SK-N-SH treated with all-trans-retinoic acid at 6 μM for 48 hours (cell line): ENCODE measurements at regions not wholly inside any gene's neighbourhood (a gene's known extent, or its start where the extent isn't known, plus 50 kb on each side); places are given as distances from the start of the nearest gene placed in this dataset.

Experiments
- ATAC-seq: fragments of 200-7000 bp; cut with Tn5 transposase; 3 replicates; pipeline ENCODE4 v1.9.1; 2020; ENCODE audit warnings: mild to moderate bottlenecking, moderate library complexity
- ARNTL ChIP-seq: fragments of 450-650 bp; formaldehyde crosslinking; IDR thresholded peaks from 2 replicates; pipeline ENCODE4 v1.5.0; 2020; ENCODE audit warnings: low read depth, mild to moderate bottlenecking, moderate library complexity, borderline replicate concordance
- GLIS3 ChIP-seq: fragments of 250-450 bp; sonication (Bioruptor Pico); IDR thresholded peaks from 2 replicates; pipeline ENCODE4 v1.5.0; 2020; ENCODE audit warnings: mild to moderate bottlenecking, moderate library complexity
- ISL1 ChIP-seq: fragments of 250-450 bp; sonication (Bioruptor Pico); IDR thresholded peaks from 2 replicates; pipeline ENCODE4 v2.1.2; 2022; ENCODE audit warnings: mild to moderate bottlenecking, moderate library complexity
- OSR1 ChIP-seq: fragments of 250-450 bp; sonication (Bioruptor Pico); IDR thresholded peaks from 2 replicates; pipeline ENCODE4 v1.8.0; 2022; ENCODE audit warnings: moderate library complexity, mild to moderate bottlenecking, inconsistent platforms
- PPARA ChIP-seq: fragments of 250-450 bp; sonication (Bioruptor Pico); IDR thresholded peaks from 2 replicates; pipeline ENCODE4 v1.5.0; 2020; ENCODE audit warnings: mild to moderate bottlenecking, borderline replicate concordance
- SNAI2 ChIP-seq: fragments of 250-450 bp; sonication (Bioruptor Pico); IDR thresholded peaks from 2 replicates; pipeline ENCODE4 v1.5.0; 2020; ENCODE audit warnings: mild to moderate bottlenecking, moderate library complexity
- TCF4 ChIP-seq: fragments of 250-450 bp; sonication (Bioruptor Pico); IDR thresholded peaks from 2 replicates; pipeline ENCODE4 v1.8.0; 2021; ENCODE audit warnings: mild to moderate bottlenecking, moderate library complexity, borderline replicate concordance
- TOX ChIP-seq: fragments of 250-450 bp; sonication (Bioruptor Pico); IDR thresholded peaks from 2 replicates; pipeline ENCODE4 v1.8.0; 2021; ENCODE audit warnings: mild to moderate bottlenecking, moderate library complexity, borderline replicate concordance
- ZC3H10 ChIP-seq: fragments of 250-450 bp; sonication (Bioruptor Pico); IDR thresholded peaks from 2 replicates; pipeline ENCODE4 v1.5.1; 2021; ENCODE audit warnings: mild to moderate bottlenecking, moderate library complexity
- ZFP3 ChIP-seq: fragments of 250-450 bp; sonication (Bioruptor Pico); IDR thresholded peaks from 2 replicates; pipeline ENCODE4 v1.5.0; 2020; ENCODE audit warnings: mild to moderate bottlenecking, moderate library complexity
- ZFP30 ChIP-seq: fragments of 450-650 bp; formaldehyde crosslinking; IDR thresholded peaks from 2 replicates; pipeline ENCODE4 v1.5.0; 2022; ENCODE audit warnings: mild to moderate bottlenecking, moderate library complexity
- ZNF565 ChIP-seq: fragments of 450-650 bp; formaldehyde crosslinking; conservative IDR thresholded peaks from 2 replicates; pipeline ENCODE4 v1.5.0; 2020; ENCODE audit warnings: low read depth, mild to moderate bottlenecking, moderate library complexity
- TF ChIP-seq, protein P1 (sequence below): fragments of 250-450 bp; sonication (Bioruptor Pico); IDR thresholded peaks from 2 replicates; pipeline ENCODE4 v1.8.0; 2021; ENCODE audit warnings: low read depth, mild to moderate bottlenecking, moderate library complexity, borderline replicate concordance
- TF ChIP-seq, protein P2 (sequence below): fragments of 250-450 bp; sonication (Bioruptor Pico); IDR thresholded peaks from 2 replicates; pipeline ENCODE4 v1.5.1; 2021; ENCODE audit warnings: mild to moderate bottlenecking, moderate library complexity
- TF ChIP-seq, protein P3 (sequence below): fragments of 250-450 bp; sonication (Bioruptor Pico); IDR thresholded peaks from 2 replicates; pipeline ENCODE4 v1.5.0; 2020; ENCODE audit warnings: mild to moderate bottlenecking, moderate library complexity
- TF ChIP-seq, protein P4 (sequence below): fragments of 250-450 bp; sonication (Bioruptor Pico); IDR thresholded peaks from 2 replicates; pipeline ENCODE4 v1.5.1; 2020; ENCODE audit warnings: low read depth, mild to moderate bottlenecking, moderate library complexity

DNA sequence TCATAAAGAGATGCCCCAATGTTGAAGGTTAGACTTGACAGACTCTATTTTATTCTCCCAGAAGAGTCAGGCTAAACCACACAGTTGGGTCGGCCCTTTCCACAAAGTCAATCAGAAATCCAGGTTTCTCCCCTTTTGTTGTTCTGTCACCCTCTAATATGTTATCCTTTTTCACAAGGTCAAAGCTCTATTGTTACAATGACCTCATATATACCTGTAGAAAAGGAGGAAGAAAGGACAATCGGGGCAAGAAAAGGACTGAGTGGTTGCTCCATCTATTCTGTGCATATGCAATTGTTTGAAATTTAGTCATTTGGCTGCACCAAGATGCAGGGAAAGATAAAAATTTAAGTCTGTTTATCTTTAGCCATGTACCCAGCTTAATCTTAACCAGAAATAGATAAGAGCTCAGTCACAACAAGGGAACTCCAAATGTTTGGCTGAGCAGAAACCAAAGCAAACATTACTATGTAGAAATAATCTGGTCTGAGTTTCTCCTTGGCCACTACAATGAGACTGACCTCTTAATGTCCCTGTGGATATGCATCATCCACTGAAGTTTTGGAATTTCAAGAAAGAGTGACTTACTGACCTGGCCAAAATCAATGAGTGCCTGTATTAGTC is 503.7 kb downstream of the GALC start:
- TF ChIP-seq, protein P1, sequence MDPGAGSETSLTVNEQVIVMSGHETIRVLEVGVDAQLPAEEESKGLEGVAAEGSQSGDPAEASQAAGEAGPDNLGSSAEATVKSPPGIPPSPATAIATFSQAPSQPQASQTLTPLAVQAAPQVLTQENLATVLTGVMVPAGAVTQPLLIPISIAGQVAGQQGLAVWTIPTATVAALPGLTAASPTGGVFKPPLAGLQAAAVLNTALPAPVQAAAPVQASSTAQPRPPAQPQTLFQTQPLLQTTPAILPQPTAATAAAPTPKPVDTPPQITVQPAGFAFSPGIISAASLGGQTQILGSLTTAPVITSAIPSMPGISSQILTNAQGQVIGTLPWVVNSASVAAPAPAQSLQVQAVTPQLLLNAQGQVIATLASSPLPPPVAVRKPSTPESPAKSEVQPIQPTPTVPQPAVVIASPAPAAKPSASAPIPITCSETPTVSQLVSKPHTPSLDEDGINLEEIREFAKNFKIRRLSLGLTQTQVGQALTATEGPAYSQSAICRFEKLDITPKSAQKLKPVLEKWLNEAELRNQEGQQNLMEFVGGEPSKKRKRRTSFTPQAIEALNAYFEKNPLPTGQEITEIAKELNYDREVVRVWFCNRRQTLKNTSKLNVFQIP (CRISPR knock-in tag) = no peak
- no peak for TF ChIP-seq OSR1 (CRISPR knock-in tag)
- TF ChIP-seq, protein P2, sequence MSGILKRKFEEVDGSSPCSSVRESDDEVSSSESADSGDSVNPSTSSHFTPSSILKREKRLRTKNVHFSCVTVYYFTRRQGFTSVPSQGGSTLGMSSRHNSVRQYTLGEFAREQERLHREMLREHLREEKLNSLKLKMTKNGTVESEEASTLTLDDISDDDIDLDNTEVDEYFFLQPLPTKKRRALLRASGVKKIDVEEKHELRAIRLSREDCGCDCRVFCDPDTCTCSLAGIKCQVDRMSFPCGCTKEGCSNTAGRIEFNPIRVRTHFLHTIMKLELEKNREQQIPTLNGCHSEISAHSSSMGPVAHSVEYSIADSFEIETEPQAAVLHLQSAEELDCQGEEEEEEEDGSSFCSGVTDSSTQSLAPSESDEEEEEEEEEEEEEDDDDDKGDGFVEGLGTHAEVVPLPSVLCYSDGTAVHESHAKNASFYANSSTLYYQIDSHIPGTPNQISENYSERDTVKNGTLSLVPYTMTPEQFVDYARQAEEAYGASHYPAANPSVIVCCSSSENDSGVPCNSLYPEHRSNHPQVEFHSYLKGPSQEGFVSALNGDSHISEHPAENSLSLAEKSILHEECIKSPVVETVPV (CRISPR knock-in tag) = no peak
- TF ChIP-seq, all 23 proteins: peak for 0
- no peak for ATAC-seq

DNA sequence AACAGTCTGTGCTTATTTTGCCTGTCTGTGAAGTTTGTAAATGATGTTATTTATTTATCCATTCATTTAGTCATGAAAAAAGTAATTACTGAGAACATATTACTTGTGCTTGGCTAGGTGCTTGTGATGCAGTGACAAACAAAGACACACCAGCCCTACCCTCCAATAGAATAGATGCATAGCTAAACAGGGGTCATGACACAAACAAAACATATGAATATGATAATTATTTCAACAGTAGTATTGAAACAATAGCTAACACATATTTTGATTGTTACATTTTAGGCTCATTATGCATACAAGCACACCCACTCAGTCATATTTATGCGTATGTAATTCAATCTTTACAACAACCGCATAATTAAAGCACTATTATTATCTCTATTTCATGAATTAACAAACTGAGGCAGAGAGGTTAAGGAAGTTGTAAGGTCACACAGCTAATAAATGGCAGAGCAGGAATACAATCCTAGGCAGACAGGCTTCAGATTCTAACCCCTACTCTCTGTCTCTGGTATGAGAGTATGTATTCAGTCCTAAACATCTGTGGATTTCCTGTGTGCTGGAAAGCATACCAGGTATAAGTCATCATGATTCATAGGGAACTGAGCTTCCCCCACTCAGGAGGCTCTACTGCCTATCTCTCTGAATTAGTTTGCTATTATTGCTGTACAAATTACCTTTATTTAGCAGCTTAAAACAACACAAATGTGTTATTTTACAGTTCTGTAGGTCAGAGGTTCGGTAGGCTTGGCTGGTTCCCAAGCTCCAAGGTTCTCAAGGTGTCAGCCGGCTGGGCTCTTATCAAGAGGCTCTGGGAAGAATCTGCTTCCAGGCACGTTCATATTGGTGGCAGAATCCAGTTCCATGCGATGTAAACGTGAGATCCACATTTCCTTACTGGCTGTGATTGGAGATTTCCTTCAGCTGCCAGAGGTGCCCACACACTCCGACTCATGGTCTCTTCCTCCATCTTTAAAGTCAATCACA is 509.4 kb downstream of the GALC start:
- TF ChIP-seq ZFP3 (CRISPR knock-in tag) (no peak), GLIS3 (CRISPR knock-in tag) (no peak), ISL1 (CRISPR knock-in tag) (no peak), ZFP30 (CRISPR knock-in tag) (no peak), ZNF565 (CRISPR knock-in tag) (no peak), ZC3H10 (CRISPR knock-in tag) (no peak), PPARA (CRISPR knock-in tag) (no peak), SNAI2 (CRISPR knock-in tag) (no peak), OSR1 (CRISPR knock-in tag) (no peak), TOX (no peak), TCF4 (CRISPR knock-in tag) (no peak), ARNTL (CRISPR knock-in tag) (no peak)
- TF ChIP-seq, protein P3, sequence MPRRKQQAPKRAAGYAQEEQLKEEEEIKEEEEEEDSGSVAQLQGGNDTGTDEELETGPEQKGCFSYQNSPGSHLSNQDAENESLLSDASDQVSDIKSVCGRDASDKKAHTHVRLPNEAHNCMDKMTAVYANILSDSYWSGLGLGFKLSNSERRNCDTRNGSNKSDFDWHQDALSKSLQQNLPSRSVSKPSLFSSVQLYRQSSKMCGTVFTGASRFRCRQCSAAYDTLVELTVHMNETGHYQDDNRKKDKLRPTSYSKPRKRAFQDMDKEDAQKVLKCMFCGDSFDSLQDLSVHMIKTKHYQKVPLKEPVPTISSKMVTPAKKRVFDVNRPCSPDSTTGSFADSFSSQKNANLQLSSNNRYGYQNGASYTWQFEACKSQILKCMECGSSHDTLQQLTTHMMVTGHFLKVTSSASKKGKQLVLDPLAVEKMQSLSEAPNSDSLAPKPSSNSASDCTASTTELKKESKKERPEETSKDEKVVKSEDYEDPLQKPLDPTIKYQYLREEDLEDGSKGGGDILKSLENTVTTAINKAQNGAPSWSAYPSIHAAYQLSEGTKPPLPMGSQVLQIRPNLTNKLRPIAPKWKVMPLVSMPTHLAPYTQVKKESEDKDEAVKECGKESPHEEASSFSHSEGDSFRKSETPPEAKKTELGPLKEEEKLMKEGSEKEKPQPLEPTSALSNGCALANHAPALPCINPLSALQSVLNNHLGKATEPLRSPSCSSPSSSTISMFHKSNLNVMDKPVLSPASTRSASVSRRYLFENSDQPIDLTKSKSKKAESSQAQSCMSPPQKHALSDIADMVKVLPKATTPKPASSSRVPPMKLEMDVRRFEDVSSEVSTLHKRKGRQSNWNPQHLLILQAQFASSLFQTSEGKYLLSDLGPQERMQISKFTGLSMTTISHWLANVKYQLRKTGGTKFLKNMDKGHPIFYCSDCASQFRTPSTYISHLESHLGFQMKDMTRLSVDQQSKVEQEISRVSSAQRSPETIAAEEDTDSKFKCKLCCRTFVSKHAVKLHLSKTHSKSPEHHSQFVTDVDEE (CRISPR knock-in tag) = no peak
- TF ChIP-seq, protein P1 (CRISPR knock-in tag) = no peak
- TF ChIP-seq, protein P2 (CRISPR knock-in tag) = no peak
- TF ChIP-seq, protein P4, sequence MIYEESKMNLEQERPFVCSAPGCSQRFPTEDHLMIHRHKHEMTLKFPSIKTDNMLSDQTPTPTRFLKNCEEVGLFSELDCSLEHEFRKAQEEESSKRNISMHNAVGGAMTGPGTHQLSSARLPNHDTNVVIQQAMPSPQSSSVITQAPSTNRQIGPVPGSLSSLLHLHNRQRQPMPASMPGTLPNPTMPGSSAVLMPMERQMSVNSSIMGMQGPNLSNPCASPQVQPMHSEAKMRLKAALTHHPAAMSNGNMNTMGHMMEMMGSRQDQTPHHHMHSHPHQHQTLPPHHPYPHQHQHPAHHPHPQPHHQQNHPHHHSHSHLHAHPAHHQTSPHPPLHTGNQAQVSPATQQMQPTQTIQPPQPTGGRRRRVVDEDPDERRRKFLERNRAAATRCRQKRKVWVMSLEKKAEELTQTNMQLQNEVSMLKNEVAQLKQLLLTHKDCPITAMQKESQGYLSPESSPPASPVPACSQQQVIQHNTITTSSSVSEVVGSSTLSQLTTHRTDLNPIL (CRISPR knock-in tag) = no peak
- ATAC-seq = no peak

DNA sequence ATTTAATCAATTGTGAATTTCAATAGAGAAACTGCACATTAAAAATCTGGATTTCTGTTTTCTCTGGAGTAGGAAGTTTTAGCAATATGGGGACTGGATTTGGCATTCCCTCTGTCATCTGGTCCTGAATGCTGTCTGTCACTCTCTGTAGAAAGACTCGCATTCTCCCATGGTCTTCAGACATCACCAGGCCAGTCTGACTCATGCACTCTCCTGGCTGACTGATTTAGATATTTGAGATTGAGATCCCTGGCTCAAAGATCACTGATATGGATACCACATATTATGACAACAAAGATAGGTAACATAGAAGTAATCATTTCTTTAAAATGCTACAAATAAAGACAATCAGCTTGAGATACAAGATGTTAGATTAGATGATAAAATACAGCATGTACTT is 524.5 kb downstream of the GALC start:
- ATAC-seq = no peak
- TF ChIP-seq, protein P4 (CRISPR knock-in tag) = no peak
- TF ChIP-seq ZFP30 (CRISPR knock-in tag) = no peak
- TF ChIP-seq ARNTL (CRISPR knock-in tag) = no peak
- TF ChIP-seq, protein P3 (CRISPR knock-in tag) = no peak
